H1 (cell line): ENCODE measurements at regions not wholly inside any gene's neighbourhood (a gene's known extent, or its start where the extent isn't known, plus 50 kb on each side); places are given as distances from the start of the nearest gene placed in this dataset.

ENCODE experiments used
- CHD1 ChIP-seq: IDR thresholded peaks from 2 replicates; pipeline ENCODE4 v1.6.1; 2012; ENCODE audit warnings: low read depth, low read length, improper control_type of control experiment
- CHD7 ChIP-seq: fragments of 300-600 bp; sonication (generic); IDR thresholded peaks from 2 replicates; pipeline ENCODE4 v1.7.1; 2012; ENCODE audit warnings: low read length, moderate library complexity, mild to moderate bottlenecking, inconsistent platforms; ENCODE audit not compliant: insufficient replicate concordance
- CTCF ChIP-seq, 3 experiments: IDR thresholded peaks; 1 replicate in 2 of 3; 2 replicates in 1 of 3; pipeline versions ENCODE4 v1.5.1 to v1.6.1; 2011; ENCODE audit warnings: low read length in 3 of 3, mild to moderate bottlenecking in 3 of 3, inconsistent platforms in 2 of 3, low read depth in 1 of 3, moderate library complexity in 1 of 3; ENCODE audit not compliant: insufficient read depth in 1 of 3; ENCODE audit errors: control extremely low read depth in 1 of 3
- EGR1 ChIP-seq: IDR thresholded peaks from 2 replicates; pipeline ENCODE4 v1.6.1; 2011; ENCODE audit warnings: low read depth, low read length, borderline replicate concordance
- EP300 ChIP-seq, 2 experiments: IDR thresholded peaks; 1 replicate in 1 of 2; 2 replicates in 1 of 2; pipeline ENCODE4 v1.6.1; 2011 to 2012; ENCODE audit warnings: low read depth in 2 of 2, low read length in 2 of 2, mild to moderate bottlenecking in 2 of 2, borderline replicate concordance in 1 of 2, inconsistent platforms in 1 of 2, moderate library complexity in 1 of 2
- EZH2 ChIP-seq: fragments of 200-600 bp; sonication (generic); IDR thresholded peaks from 2 replicates; pipeline ENCODE4 v1.7.1; 2012; ENCODE audit warnings: low read depth, mild to moderate bottlenecking, moderate library complexity, low read length, inconsistent platforms; ENCODE audit not compliant: severe bottlenecking
- FOSL1 ChIP-seq: IDR thresholded peaks from 2 replicates; pipeline ENCODE4 v1.6.1; 2011; ENCODE audit warnings: mild to moderate bottlenecking, low read depth, low read length, moderate library complexity; ENCODE audit not compliant: insufficient read depth
- MAFK ChIP-seq: IDR thresholded peaks from 2 replicates; pipeline ENCODE4 v1.6.1; 2012; ENCODE audit warnings: low read depth, mild to moderate bottlenecking, improper control_type of control experiment, low read length
- POLR2A ChIP-seq, 2 experiments: IDR thresholded peaks; 1 replicate in 1 of 2; 2 replicates in 1 of 2; pipeline ENCODE4 v1.6.1; 2011; ENCODE audit warnings: low read depth in 2 of 2, low read length in 2 of 2, mild to moderate bottlenecking in 2 of 2; ENCODE audit errors: control extremely low read depth in 1 of 2
- POLR2AphosphoS5 ChIP-seq: IDR thresholded peaks from 2 replicates; pipeline ENCODE4 v1.6.1; 2011; ENCODE audit warnings: low read depth, low read length
- RFX5 ChIP-seq: IDR thresholded peaks from 2 replicates; pipeline ENCODE4 v1.6.1; 2011; ENCODE audit warnings: low read depth, low read length, improper control_type of control experiment, borderline replicate concordance

- TF ChIP-seq POLR2AphosphoS5 (no peak), CTCF (IDR thresholded peaks at IDR 0.05; ENCODE audit: control extremely low read depth in 1 of 3, insufficient read depth in 1 of 3, low read depth in 1 of 3, low read length in 3 of 3) (no peak), FOSL1 (no peak), CHD7 (no peak), EP300 (IDR thresholded peaks at IDR 0.05; ENCODE audit: borderline replicate concordance in 1 of 2, low read depth in 2 of 2, low read length in 2 of 2) (no peak), CHD1 (no peak), POLR2A (IDR thresholded peaks at IDR 0.05; ENCODE audit: control extremely low read depth in 1 of 2, low read depth in 2 of 2, low read length in 2 of 2) (no peak), EZH2 (no peak), EGR1 (no peak), RFX5 (no peak), MAFK (no peak)
These were observed 96.5 kb downstream of the RRM1 start for GRCh38 chr11:4191031-4191571.
